ENCODE measurements at regions not wholly inside any gene's neighbourhood (a gene's known extent, or its start where the extent isn't known, plus 50 kb on each side); places are given as distances from the start of the nearest gene placed in this dataset.

- TF ChIP-seq FOXP2 (optimal IDR thresholded peaks at IDR 0.05; ENCODE audit: borderline replicate concordance, extremely low read depth, extremely low read length, insufficient read depth) (no peak), POLR2AphosphoS5 (IDR thresholded peaks at IDR 0.05; ENCODE audit: low read depth, low read length) (no peak), SIN3A (IDR thresholded peaks at IDR 0.05; ENCODE audit: borderline replicate concordance, insufficient read depth, low read length) (no peak), REST (IDR thresholded peaks at IDR 0.05; ENCODE audit: insufficient read depth in 1 of 2, low read depth in 2 of 2, low read length in 2 of 2) (no peak), TAF1 (IDR thresholded peaks at IDR 0.05; ENCODE audit: borderline replicate concordance, insufficient read depth, low read length) (no peak)
Measured at GRCh38 chr13:79825959-79826358, 345.0 kb downstream of the NDFIP2 start.

GRCh38 chr13:79815041-79815440, 334.1 kb downstream of the NDFIP2 start:
- no peak for TF ChIP-seq TAF1 (IDR thresholded peaks at IDR 0.05; ENCODE audit: borderline replicate concordance, insufficient read depth, low read length)

DNA sequence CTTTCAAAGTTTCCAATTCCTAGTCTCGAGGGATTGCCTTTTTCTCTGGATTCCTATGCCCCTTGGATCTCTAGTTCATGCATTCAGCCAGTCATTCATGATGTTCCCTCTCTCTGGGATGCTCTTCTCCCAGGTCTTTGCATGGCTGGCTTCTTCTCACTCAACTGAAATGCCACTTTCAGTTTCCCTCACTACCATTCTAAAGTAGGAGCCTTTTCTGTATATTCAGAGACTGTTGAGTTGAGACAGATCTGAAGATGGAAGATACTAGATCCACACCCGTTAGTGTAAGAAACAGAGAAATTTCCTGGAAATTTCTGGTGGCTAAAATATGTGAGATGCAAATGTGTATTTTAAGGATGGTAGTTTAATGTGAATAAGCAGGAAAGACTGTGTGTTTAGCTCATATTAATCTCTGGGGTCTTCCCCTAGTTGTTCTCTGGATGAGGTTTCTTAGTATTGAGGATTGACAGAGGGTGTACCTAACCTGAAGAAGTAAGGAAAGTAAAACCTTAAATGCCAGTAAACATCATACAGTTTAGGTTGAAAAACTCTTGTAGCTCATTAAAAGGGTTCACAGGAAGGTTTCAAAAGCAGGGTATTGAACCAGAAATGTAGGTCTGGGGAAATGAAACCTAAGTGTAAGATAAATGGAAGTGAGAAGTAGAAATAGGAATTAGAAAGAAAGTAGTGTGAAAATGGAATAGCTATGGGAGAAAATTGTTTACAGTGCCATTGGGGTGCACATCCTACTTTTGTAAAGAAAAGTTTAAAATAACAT, 331.3 kb downstream of the NDFIP2 start:
- TF ChIP-seq FOXP2 (optimal IDR thresholded peaks at IDR 0.05; ENCODE audit: borderline replicate concordance, extremely low read depth, extremely low read length, insufficient read depth) (no peak), POLR2AphosphoS5 (IDR thresholded peaks at IDR 0.05; ENCODE audit: low read depth, low read length) (no peak), SIN3A (IDR thresholded peaks at IDR 0.05; ENCODE audit: borderline replicate concordance, insufficient read depth, low read length) (no peak), TAF1 (IDR thresholded peaks at IDR 0.05; ENCODE audit: borderline replicate concordance, insufficient read depth, low read length) (no peak)

DNA sequence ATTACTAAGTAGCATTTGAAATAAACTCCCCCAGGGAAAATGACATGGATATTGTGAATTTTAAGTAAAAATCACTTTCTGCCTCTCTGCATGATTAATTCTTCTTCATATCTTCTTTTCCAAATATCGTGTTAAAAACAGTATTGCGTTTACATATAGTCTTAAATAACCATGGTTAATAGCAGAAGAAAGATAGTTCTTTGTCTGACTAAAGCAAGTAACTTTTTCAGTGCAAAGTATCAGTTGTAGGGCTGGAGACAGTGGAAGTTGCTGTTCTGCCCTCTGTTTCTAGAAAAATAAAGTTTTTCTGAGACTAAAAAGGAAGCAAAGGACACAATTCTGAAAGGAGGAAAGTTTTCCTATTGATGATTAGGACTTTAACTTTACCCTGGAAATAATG, 330.2 kb downstream of the NDFIP2 start:
- no peak for TF ChIP-seq FOXP2 (optimal IDR thresholded peaks at IDR 0.05; ENCODE audit: borderline replicate concordance, extremely low read depth, extremely low read length, insufficient read depth)
- no peak for TF ChIP-seq SIN3A (IDR thresholded peaks at IDR 0.05; ENCODE audit: borderline replicate concordance, insufficient read depth, low read length)
- TF ChIP-seq TAF1 (IDR thresholded peaks at IDR 0.05; ENCODE audit: borderline replicate concordance, insufficient read depth, low read length), result no peak
- no peak for TF ChIP-seq REST (IDR thresholded peaks at IDR 0.05; ENCODE audit: insufficient read depth in 1 of 2, low read depth in 2 of 2, low read length in 2 of 2)
- no peak for TF ChIP-seq POLR2AphosphoS5 (IDR thresholded peaks at IDR 0.05; ENCODE audit: low read depth, low read length)

GRCh38 chr13:79810669-79811068, 329.7 kb downstream of the NDFIP2 start:
- no peak for TF ChIP-seq TAF1 (IDR thresholded peaks at IDR 0.05; ENCODE audit: borderline replicate concordance, insufficient read depth, low read length)
- no peak for TF ChIP-seq FOXP2 (optimal IDR thresholded peaks at IDR 0.05; ENCODE audit: borderline replicate concordance, extremely low read depth, extremely low read length, insufficient read depth)
- TF ChIP-seq REST (IDR thresholded peaks at IDR 0.05; ENCODE audit: insufficient read depth in 1 of 2, low read depth in 2 of 2, low read length in 2 of 2), result no peak
- TF ChIP-seq POLR2AphosphoS5 (IDR thresholded peaks at IDR 0.05; ENCODE audit: low read depth, low read length), result no peak

DNA sequence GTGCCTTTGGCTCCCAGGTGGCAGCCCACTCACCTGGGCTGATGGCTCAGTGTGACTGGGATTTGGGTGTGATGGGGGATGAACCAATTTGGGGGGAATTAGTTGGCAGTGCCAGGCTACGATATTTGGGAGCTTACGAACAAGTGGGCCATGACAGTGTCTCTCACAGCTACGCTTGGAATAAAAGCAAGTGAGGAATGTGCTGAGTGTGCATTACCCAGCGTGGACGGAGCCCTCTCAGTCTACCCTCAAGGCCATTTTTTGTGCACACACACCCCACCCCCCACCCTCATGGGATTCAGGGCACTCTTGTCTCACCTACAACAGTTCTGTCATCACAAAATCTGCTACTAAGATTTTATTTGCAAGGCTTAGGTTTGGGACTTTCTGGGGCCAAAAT, 329.1 kb downstream of the NDFIP2 start:
- TF ChIP-seq REST (IDR thresholded peaks at IDR 0.05; ENCODE audit: insufficient read depth in 1 of 2, low read depth in 2 of 2, low read length in 2 of 2) (no peak), POLR2AphosphoS5 (IDR thresholded peaks at IDR 0.05; ENCODE audit: low read depth, low read length) (no peak)

Measured in PFSK-1 (cell line).